GM13976 (cell line): ENCODE measurements at regions not wholly inside any gene's neighbourhood (a gene's known extent, or its start where the extent isn't known, plus 50 kb on each side); places are given as distances from the start of the nearest gene placed in this dataset.

Experiments used
- DNase-seq: peaks from one replicate; pipeline ENCODE4 v3.0.0; 2012; ENCODE audit warnings: low spot score
- in situ Hi-C: fragments of 300-500 bp; cut with MboI; formaldehyde crosslinking; loops from one replicate; pipeline ENCODE4 v1.12.0; 2022; ENCODE audit warnings: low sequenced_read_pairs, mixed read lengths, inconsistent platforms; ENCODE audit not compliant: unreplicated experiment
- TF ChIP-seq, protein P1 (sequence below): IDR thresholded peaks from 2 replicates; pipeline ENCODE4 v1.5.1; 2012; ENCODE audit warnings: borderline replicate concordance, mild to moderate bottlenecking; ENCODE audit not compliant: insufficient read depth; ENCODE audit errors: extremely low read depth, missing control alignments, control extremely low read depth

GRCh38 chr18:38695559-38696280, 1130.1 kb upstream of the CELF4 start:
- in situ Hi-C loops: no loop called here
- DNase-seq: no peak
- TF ChIP-seq, protein P1, sequence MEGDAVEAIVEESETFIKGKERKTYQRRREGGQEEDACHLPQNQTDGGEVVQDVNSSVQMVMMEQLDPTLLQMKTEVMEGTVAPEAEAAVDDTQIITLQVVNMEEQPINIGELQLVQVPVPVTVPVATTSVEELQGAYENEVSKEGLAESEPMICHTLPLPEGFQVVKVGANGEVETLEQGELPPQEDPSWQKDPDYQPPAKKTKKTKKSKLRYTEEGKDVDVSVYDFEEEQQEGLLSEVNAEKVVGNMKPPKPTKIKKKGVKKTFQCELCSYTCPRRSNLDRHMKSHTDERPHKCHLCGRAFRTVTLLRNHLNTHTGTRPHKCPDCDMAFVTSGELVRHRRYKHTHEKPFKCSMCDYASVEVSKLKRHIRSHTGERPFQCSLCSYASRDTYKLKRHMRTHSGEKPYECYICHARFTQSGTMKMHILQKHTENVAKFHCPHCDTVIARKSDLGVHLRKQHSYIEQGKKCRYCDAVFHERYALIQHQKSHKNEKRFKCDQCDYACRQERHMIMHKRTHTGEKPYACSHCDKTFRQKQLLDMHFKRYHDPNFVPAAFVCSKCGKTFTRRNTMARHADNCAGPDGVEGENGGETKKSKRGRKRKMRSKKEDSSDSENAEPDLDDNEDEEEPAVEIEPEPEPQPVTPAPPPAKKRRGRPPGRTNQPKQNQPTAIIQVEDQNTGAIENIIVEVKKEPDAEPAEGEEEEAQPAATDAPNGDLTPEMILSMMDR: no peak

- in situ Hi-C loops: no loop called here
- no peak for DNase-seq
Measured at GRCh38 chr18:38693104-38693503, 1127.5 kb upstream of the CELF4 start.

DNA sequence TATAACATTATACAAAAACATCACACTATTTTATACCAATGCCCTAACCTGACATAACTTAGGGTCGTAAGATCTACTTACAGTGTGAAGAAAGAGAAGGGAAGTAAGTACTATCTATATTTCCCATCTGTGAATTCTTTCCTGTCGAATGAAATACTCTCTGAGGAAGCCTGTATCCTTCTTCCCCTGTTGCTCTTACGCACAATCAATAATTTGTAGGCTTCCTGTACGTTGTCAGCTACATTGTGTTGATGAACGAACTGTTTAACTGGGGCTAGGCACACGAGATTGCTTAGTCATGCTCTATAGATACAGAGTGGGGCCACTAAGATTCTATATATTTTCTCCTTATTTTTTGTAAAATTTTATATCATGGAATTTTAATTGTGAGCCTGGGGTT, 1125.0 kb upstream of the CELF4 start:
- in situ Hi-C loops: no loop called here

More at GRCh38 chr18:38693104-38693503, 1127.5 kb upstream of the CELF4 start:
- TF ChIP-seq, protein P1: no peak

DNA sequence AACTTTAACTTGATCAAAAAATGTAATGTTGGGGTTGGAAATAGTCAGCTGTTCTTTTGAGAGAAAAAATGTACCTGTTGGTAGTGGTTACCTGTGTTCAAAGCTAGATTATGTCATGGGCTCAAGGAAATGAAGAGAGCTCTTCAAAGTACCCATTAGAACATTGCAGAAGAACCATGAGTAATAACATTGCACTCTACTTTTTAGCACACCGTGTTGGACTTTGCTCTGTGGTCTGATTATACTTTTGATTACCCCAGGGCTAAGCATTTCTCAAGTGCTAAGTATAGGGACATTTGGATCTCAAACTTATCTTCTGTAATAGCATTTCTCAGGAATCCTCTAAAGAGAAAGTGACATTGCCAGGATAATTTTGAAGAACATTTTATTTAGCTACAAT, 1122.8 kb upstream of the CELF4 start:
- no peak for DNase-seq
- in situ Hi-C loops: no loop called here
- TF ChIP-seq, protein P1: no peak

More for the DNA sequence above, 1125.0 kb upstream of the CELF4 start:
- TF ChIP-seq, protein P1: no peak
- no peak for DNase-seq

GRCh38 chr18:38670486-38670885, 1104.9 kb upstream of the CELF4 start:
- in situ Hi-C loops: no loop called here
- TF ChIP-seq, protein P1: no peak
- no peak for DNase-seq

GRCh38 chr18:38664929-38665328, 1099.3 kb upstream of the CELF4 start:
- no peak for DNase-seq
- TF ChIP-seq, protein P1: no peak
- in situ Hi-C loops: no loop called here

DNA sequence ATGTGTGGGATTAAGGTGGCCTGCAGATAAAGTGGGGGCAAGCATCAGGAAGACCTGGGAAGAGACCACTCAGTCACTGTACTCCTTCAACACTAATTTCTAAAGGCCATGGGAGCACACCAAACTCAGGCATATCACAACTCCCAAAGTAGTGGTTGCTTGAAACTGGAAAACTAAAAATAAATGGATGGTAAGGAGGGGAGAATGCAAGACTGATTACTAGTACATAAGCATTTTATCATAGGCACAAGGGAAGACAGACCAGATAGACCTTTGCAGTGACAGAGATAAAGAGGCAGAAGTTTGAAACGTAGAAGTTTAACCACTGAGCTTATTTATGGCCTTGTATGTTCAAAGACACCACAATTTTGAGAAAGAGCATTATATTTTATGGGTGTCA, 1098.1 kb upstream of the CELF4 start:
- TF ChIP-seq, protein P1: no peak
- in situ Hi-C loops: no loop called here
- no peak for DNase-seq
